NB4 (cell line): ENCODE measurements at regions not wholly inside any gene's neighbourhood (a gene's known extent, or its start where the extent isn't known, plus 50 kb on each side); places are given as distances from the start of the nearest gene placed in this dataset.

Source experiments
- CTCF ChIP-seq: IDR thresholded peaks from one replicate; pipeline ENCODE4 v1.5.1; 2012; ENCODE audit warnings: low read depth, low read length
- POLR2A ChIP-seq: IDR thresholded peaks from 2 replicates; pipeline ENCODE4 v1.6.1; 2011; ENCODE audit warnings: mild to moderate bottlenecking; ENCODE audit not compliant: insufficient read length; ENCODE audit errors: extremely low read depth

GRCh38 chr2:81739966-81740365 lies 1435.4 kb upstream of the LRRTM1 start:
- no peak for TF ChIP-seq CTCF
- no peak for TF ChIP-seq POLR2A
